ENCODE measurements at regions not wholly inside any gene's neighbourhood (a gene's known extent, or its start where the extent isn't known, plus 50 kb on each side); places are given as distances from the start of the nearest gene placed in this dataset.

DNA sequence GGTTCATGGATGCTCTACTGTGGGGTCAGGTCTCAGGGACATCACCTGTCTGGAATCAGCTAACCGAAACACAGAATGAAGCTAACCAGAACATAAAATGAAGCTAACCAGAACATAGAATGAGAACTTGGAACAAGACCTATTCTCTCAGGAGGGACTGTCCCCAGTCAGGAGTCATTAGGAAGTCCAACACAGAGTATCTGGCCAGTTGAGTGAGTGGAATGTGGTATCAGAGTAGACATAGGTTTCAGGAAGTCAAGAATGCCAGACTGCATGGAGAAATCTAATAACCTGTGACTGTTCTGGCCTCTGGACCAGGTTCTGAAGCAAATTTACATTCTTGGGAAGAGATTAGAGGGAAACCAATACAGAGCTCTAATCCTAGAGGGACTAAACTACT, 609.6 kb downstream of the PRELID2 start:
- Histone ChIP-seq H2AK9ac (replicated peaks; ENCODE audit: low read depth, low read length, poor library complexity) (no peak overlapping the region), H3K4me3 (ENCODE audit: insufficient read depth, low read depth, low read length) (no peak overlapping the region), H2AK5ac (ENCODE audit: low read depth, low read length) (no peak overlapping the region), H3K23ac (ENCODE audit: low read depth, low read length) (no peak overlapping the region), H2BK15ac (ENCODE audit: low read depth, low read length) (no peak overlapping the region), H4K8ac (ENCODE audit: low read depth in 2 of 2, low read length in 2 of 2) (no peak overlapping the region), H3K4ac (ENCODE audit: low read depth, low read length) (no peak overlapping the region), H4K91ac (ENCODE audit: insufficient read depth, low read depth, low read length) (no peak overlapping the region), H3K56ac (ENCODE audit: extremely low read depth, insufficient read depth, low read length) (no peak overlapping the region), H4K5ac (ENCODE audit: low read depth, low read length) (no peak overlapping the region), H3K27me3 (ENCODE audit: control insufficient read depth, insufficient read depth, low read length) (no peaks in the 10 kb centered on the region), H3K27ac (ENCODE audit: insufficient read depth, low read length) (no peak overlapping the region), H2BK20ac (ENCODE audit: low read depth, low read length) (no peak overlapping the region), H3K9me1 (ENCODE audit: insufficient read depth, low read length) (no peaks in the 10 kb centered on the region), H3K9me3 (ENCODE audit: control insufficient read depth, insufficient read depth, low read length) (no peaks in the 10 kb centered on the region), H3K18ac (ENCODE audit: low read depth, low read length) (no peak overlapping the region), H3K14ac (replicated peaks; ENCODE audit: low read depth, low read length) (no peak overlapping the region), H3K9ac (ENCODE audit: low read depth, low read length) (no peak overlapping the region), H2BK120ac (ENCODE audit: low read depth, low read length) (no peak overlapping the region), H2BK5ac (ENCODE audit: low read depth, low read length, poor library complexity, severe bottlenecking) (no peak overlapping the region), H4K20me1 (ENCODE audit: insufficient read depth, low read length) (no peaks in the 10 kb centered on the region), H3K79me1 (ENCODE audit: low read depth in 1 of 2, low read length in 2 of 2) (no peaks in the 10 kb centered on the region), H3K36me3 (ENCODE audit: control insufficient read depth, insufficient read depth, low read length) (no peaks in the 10 kb centered on the region), H3K4me1 (ENCODE audit: control insufficient read depth, insufficient read depth, low read length) (no peaks in the 10 kb centered on the region; the same call in 1 of the 2 replicates), H3K4me2 (ENCODE audit: low read depth, low read length) (no peak overlapping the region), H2AFZ (replicated peaks; ENCODE audit: low read length, poor library complexity) (no peak overlapping the region)
- ChIA-PET POLR2A (ENCODE audit: unreplicated experiment) (no interaction called here), CTCF (interaction anchor here (1.8 kb wide), 1 partner anchor 12 kb away, joined by 3 read pairs; no protein-coding TSS in a partner anchor)
- TF ChIP-seq CHD1 (IDR thresholded peaks at IDR 0.05; ENCODE audit: low read depth, low read length) = no peak
- no peak for TF ChIP-seq CEBPB (IDR thresholded peaks at IDR 0.05; ENCODE audit: low read depth, low read length)
- no peak for TF ChIP-seq NFE2L2 (IDR thresholded peaks at IDR 0.05; ENCODE audit: low read depth, low read length)
- TF ChIP-seq MAFK (IDR thresholded peaks at IDR 0.05; ENCODE audit: low read depth, low read length) = no peak
- TF ChIP-seq BHLHE40 (IDR thresholded peaks at IDR 0.05; ENCODE audit: low read depth, low read length) = no peak
- no peak for TF ChIP-seq FOS (IDR thresholded peaks at IDR 0.05; ENCODE audit: low read depth, low read length)
- no peak for TF ChIP-seq RAD21 (IDR thresholded peaks at IDR 0.05; ENCODE audit: low read length)
- TF ChIP-seq RCOR1 (IDR thresholded peaks at IDR 0.05; ENCODE audit: insufficient replicate concordance, low read length) = no peak
- no peak for TF ChIP-seq MXI1 (IDR thresholded peaks at IDR 0.05; ENCODE audit: borderline replicate concordance, low read depth, low read length)
- no peak for TF ChIP-seq ELK1 (IDR thresholded peaks at IDR 0.05; ENCODE audit: borderline replicate concordance, low read depth, low read length)
- TF ChIP-seq POLR2A (IDR thresholded peaks at IDR 0.05; ENCODE audit: low read depth, low read length) = no peak
- no peak for TF ChIP-seq RFX5 (IDR thresholded peaks at IDR 0.05; ENCODE audit: low read depth, low read length)
- TF ChIP-seq SMC3 (IDR thresholded peaks at IDR 0.05; ENCODE audit: low read depth, low read length) = no peak
- no peak for TF ChIP-seq CTCF (conservative IDR thresholded peaks at IDR 0.05; ENCODE audit: low read depth, low read length)
- no peak for TF ChIP-seq MAZ (IDR thresholded peaks at IDR 0.05; ENCODE audit: borderline replicate concordance, low read depth, low read length)
- TF ChIP-seq, protein P1, sequence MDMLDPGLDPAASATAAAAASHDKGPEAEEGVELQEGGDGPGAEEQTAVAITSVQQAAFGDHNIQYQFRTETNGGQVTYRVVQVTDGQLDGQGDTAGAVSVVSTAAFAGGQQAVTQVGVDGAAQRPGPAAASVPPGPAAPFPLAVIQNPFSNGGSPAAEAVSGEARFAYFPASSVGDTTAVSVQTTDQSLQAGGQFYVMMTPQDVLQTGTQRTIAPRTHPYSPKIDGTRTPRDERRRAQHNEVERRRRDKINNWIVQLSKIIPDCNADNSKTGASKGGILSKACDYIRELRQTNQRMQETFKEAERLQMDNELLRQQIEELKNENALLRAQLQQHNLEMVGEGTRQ (IDR thresholded peaks at IDR 0.05; ENCODE audit: low read depth, low read length) = no peak
- ATAC-seq (ENCODE audit: low read depth) (no peak), DNase-seq (no peak)
- in situ Hi-C loops (cut with MboI; ENCODE audit: low sequenced_read_pairs) (no loop called here), intact Hi-C loops (cut with micrococcal nuclease) (no loop called here), dilution Hi-C loops (cut with HindIII; ENCODE audit: low sequenced_read_pairs, unreplicated experiment) (no loop called here)
- WGBS, 2 experiments (ENCODE audit: extremely low coverage in 2 of 2, insufficient read length in 1 of 2) = no CpG with 5 or more reads among the region's 1 CpG
- BruUV-seq (replicated peaks) = no TSS peak

All from IMR-90 (cell line).